Mesenchymal stem cell (in vitro differentiated cells and primary cell): ENCODE measurements at regions not wholly inside any gene's neighbourhood (a gene's known extent, or its start where the extent isn't known, plus 50 kb on each side); places are given as distances from the start of the nearest gene placed in this dataset.

Experiments used
- DNase-seq: peaks from one replicate; pipeline ENCODE4 v3.0.0-alpha.2; 2013
- H2AFZ ChIP-seq: one replicate; pipeline ENCODE4 v1.6.1; 2013; ENCODE audit warnings: low read depth, mild to moderate bottlenecking, control low read depth, inconsistent platforms, low read length, moderate library complexity
- H2AK5ac ChIP-seq: 2 replicates; pipeline ENCODE4 v1.6.1; 2013; ENCODE audit warnings: low read length, moderate library complexity, mild to moderate bottlenecking, inconsistent platforms; ENCODE audit not compliant: severe bottlenecking
- H2BK120ac ChIP-seq: one replicate; pipeline ENCODE4 v1.6.1; 2013; ENCODE audit warnings: low read depth, mild to moderate bottlenecking, inconsistent platforms, low read length, moderate library complexity
- H2BK12ac ChIP-seq, 2 experiments: one replicate each; pipeline ENCODE4 v1.6.1; 2013; ENCODE audit warnings: inconsistent platforms in 2 of 2, low read length in 2 of 2, mild to moderate bottlenecking in 2 of 2, moderate library complexity in 2 of 2, control low read depth in 1 of 2
- H2BK15ac ChIP-seq: one replicate; pipeline ENCODE4 v1.6.1; 2013; ENCODE audit warnings: mild to moderate bottlenecking, low read depth, inconsistent platforms; ENCODE audit not compliant: poor library complexity, severe bottlenecking
- H2BK5ac ChIP-seq: 2 replicates; pipeline ENCODE4 v1.6.1; 2013; ENCODE audit warnings: low read depth, mild to moderate bottlenecking, low read length, control low read depth, inconsistent platforms; ENCODE audit not compliant: poor library complexity, severe bottlenecking
- H3K14ac ChIP-seq, 2 experiments: one replicate each; pipeline ENCODE4 v1.6.1; 2013; ENCODE audit warnings: inconsistent platforms in 2 of 2, low read length in 2 of 2, control low read depth in 1 of 2, mild to moderate bottlenecking in 1 of 2, moderate library complexity in 1 of 2
- H3K18ac ChIP-seq, 2 experiments: one replicate each; pipeline ENCODE4 v1.6.1; 2013; ENCODE audit warnings: inconsistent platforms in 2 of 2, low read length in 2 of 2, control low read depth in 1 of 2, low read depth in 1 of 2, mild to moderate bottlenecking in 1 of 2
- H3K23ac ChIP-seq, 2 experiments: one replicate each; pipeline ENCODE4 v1.6.1; 2013; ENCODE audit warnings: inconsistent platforms in 2 of 2, low read length in 2 of 2, mild to moderate bottlenecking in 2 of 2, moderate library complexity in 2 of 2, control low read depth in 1 of 2
- H3K27ac ChIP-seq: 2 replicates; pipeline ENCODE4 v1.5.1; 2013; ENCODE audit warnings: mild to moderate bottlenecking, moderate library complexity, low read length, control low read depth, inconsistent platforms; ENCODE audit not compliant: poor library complexity, severe bottlenecking
- H3K27me3 ChIP-seq, 2 experiments: 2 replicates each; pipeline versions ENCODE4 v1.6.1 to v1.7.0; 2013; ENCODE audit warnings: low read length in 2 of 2, mild to moderate bottlenecking in 2 of 2, moderate library complexity in 2 of 2, control low read depth in 1 of 2, inconsistent platforms in 1 of 2; ENCODE audit not compliant: control insufficient read depth in 1 of 2, insufficient read depth in 1 of 2
- H3K36me3 ChIP-seq, 2 experiments: 2 replicates each; pipeline versions ENCODE4 v1.6.1 to v1.7.0; 2013; ENCODE audit warnings: low read length in 2 of 2, control low read depth in 1 of 2, inconsistent platforms in 1 of 2, low read depth in 1 of 2, mild to moderate bottlenecking in 1 of 2; ENCODE audit not compliant: insufficient read depth in 2 of 2, control insufficient read depth in 1 of 2
- H3K4ac ChIP-seq, 2 experiments: one replicate each; pipeline ENCODE4 v1.6.1; 2013; ENCODE audit warnings: inconsistent platforms in 2 of 2, low read length in 2 of 2, mild to moderate bottlenecking in 2 of 2, moderate library complexity in 2 of 2, control low read depth in 1 of 2, low read depth in 1 of 2
- H3K4me1 ChIP-seq: 2 replicates; pipeline ENCODE4 v1.6.1; 2013; ENCODE audit warnings: low read depth, low read length, control low read depth; ENCODE audit not compliant: control insufficient read depth, insufficient read depth
- H3K4me2 ChIP-seq: 2 replicates; pipeline ENCODE4 v1.6.1; 2013; ENCODE audit warnings: low read length, mild to moderate bottlenecking, inconsistent platforms; ENCODE audit not compliant: poor library complexity, severe bottlenecking
- H3K4me3 ChIP-seq, 2 experiments: 2 replicates each; pipeline versions ENCODE4 v1.5.1 to v1.7.0; 2013; ENCODE audit warnings: low read length in 2 of 2, mild to moderate bottlenecking in 2 of 2, control low read depth in 1 of 2, low read depth in 1 of 2; ENCODE audit not compliant: insufficient read depth in 1 of 2
- H3K79me1 ChIP-seq: replicated peaks from 2 replicates; pipeline ENCODE4 v1.6.1; 2013; ENCODE audit warnings: mild to moderate bottlenecking, control low read depth, low read length, inconsistent platforms; ENCODE audit not compliant: poor library complexity, severe bottlenecking
- H3K9ac ChIP-seq: 2 replicates; pipeline ENCODE4 v1.7.0; 2013; ENCODE audit warnings: mild to moderate bottlenecking, low read length, moderate library complexity
- H3K9me3 ChIP-seq: 2 replicates; pipeline ENCODE4 v1.7.0; 2013; ENCODE audit warnings: mild to moderate bottlenecking, low read length; ENCODE audit not compliant: control insufficient read depth
- H4K8ac ChIP-seq: one replicate; pipeline ENCODE4 v1.6.1; 2013; ENCODE audit warnings: inconsistent platforms, mild to moderate bottlenecking, low read length, moderate library complexity
- H4K91ac ChIP-seq: one replicate; pipeline ENCODE4 v1.6.1; 2013; ENCODE audit warnings: mild to moderate bottlenecking, low read length, inconsistent platforms
- WGBS: methylation state at CpG from one replicate; pipeline ENCODE4 v1.1.7; 2013; ENCODE audit warnings: mixed read lengths; 5-methylcytosine and 5-hydroxymethylcytosine counted together

GRCh38 chr2:230593765-230594164 is 118.9 kb upstream of the CAB39 start:
- H2BK15ac ChIP-seq: no peak overlapping the region
- DNase-seq: no peak
- no peak overlapping the region for H2AFZ ChIP-seq
- WGBS: 85% methylated on average over 9 of the region's 9 CpGs
- no peak overlapping the region for H2BK120ac ChIP-seq
- H3K4me3 ChIP-seq: no peak overlapping the region
- no peak overlapping the region for H3K4me2 ChIP-seq
- H4K8ac ChIP-seq: no peak overlapping the region
- H2BK5ac ChIP-seq: no peak overlapping the region
- no peaks in the 10 kb centered on the region for H3K4me1 ChIP-seq
- no peak overlapping the region for H3K4ac ChIP-seq
- no peak overlapping the region for H2BK12ac ChIP-seq
- H3K27ac ChIP-seq: no peak overlapping the region
- no peak overlapping the region for H4K91ac ChIP-seq
- H3K18ac ChIP-seq: no peak overlapping the region
- no peak overlapping the region for H3K14ac ChIP-seq
- no peaks in the 10 kb centered on the region for H3K79me1 ChIP-seq
- no peak overlapping the region for H2AK5ac ChIP-seq
- no peak overlapping the region for H3K23ac ChIP-seq
- H3K36me3 ChIP-seq: no peaks in the 10 kb centered on the region
- H3K27me3 ChIP-seq: peaks cover 0 to 8% of the 10 kb centered on the region in 2 experiments
- no peaks in the 10 kb centered on the region for H3K9me3 ChIP-seq
- no peak overlapping the region for H3K9ac ChIP-seq

DNA sequence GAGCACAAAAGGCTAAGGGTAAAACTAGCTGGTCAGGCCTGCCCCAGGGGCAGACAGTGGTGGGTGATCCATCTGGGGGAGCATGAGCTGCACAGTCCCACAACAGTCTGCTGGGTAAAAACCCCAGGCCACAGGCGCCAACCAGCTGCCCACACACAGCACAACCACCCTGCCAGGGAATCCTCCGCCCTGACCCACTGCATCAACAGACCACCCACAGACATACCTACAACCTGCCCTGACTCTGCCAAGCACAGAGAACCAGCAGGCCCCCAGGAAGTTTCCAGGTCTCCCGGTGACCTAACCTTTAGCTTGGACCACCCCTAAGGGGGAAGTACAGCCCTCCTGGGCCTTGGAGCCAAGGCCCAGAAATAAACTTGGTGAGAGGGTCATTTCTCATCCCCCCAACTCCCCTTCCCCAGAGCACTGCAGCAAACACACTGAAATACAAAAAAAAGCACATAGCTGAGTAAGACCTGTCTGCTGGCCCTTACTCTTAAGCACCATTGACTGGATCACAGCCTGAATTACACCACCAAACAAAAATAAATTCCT is 118.3 kb upstream of the CAB39 start:
- H3K4me2 ChIP-seq: no peak overlapping the region
- no peak overlapping the region for H2AK5ac ChIP-seq
- no peak overlapping the region for H3K14ac ChIP-seq
- no peak overlapping the region for H4K8ac ChIP-seq
- no peaks in the 10 kb centered on the region for H3K79me1 ChIP-seq
- H2BK120ac ChIP-seq: no peak overlapping the region
- H3K4ac ChIP-seq: no peak overlapping the region
- no peaks in the 10 kb centered on the region for H3K9me3 ChIP-seq
- H2BK12ac ChIP-seq: no peak overlapping the region
- no peak overlapping the region for H3K18ac ChIP-seq
- no peak for DNase-seq
- no peak overlapping the region for H3K9ac ChIP-seq
- no peak overlapping the region for H2BK5ac ChIP-seq
- H3K4me3 ChIP-seq: no peak overlapping the region
- H3K4me1 ChIP-seq: no peaks in the 10 kb centered on the region
- H3K23ac ChIP-seq: no peak overlapping the region
- WGBS: 80% methylated on average over 3 of the region's 3 CpGs
- H3K27ac ChIP-seq: no peak overlapping the region
- no peak overlapping the region for H2AFZ ChIP-seq
- no peak overlapping the region for H4K91ac ChIP-seq
- no peak overlapping the region for H2BK15ac ChIP-seq
- no peaks in the 10 kb centered on the region for H3K36me3 ChIP-seq
- H3K27me3 ChIP-seq: peaks cover 0 to 8% of the 10 kb centered on the region in 2 experiments

GRCh38 chr2:230599853-230600252 is 112.8 kb upstream of the CAB39 start:
- Histone ChIP-seq H2AFZ (no peak overlapping the region), H3K27ac (no peak overlapping the region), H3K9ac (no peak overlapping the region), H3K18ac (no peak overlapping the region), H2BK15ac (no peak overlapping the region), H2AK5ac (no peak overlapping the region), H3K4ac (no peak overlapping the region), H3K9me3 (no peaks in the 10 kb centered on the region), H4K91ac (no peak overlapping the region), H3K79me1 (no peaks in the 10 kb centered on the region), H3K14ac (no peak overlapping the region), H3K4me3 (no peak overlapping the region), H2BK12ac (no peak overlapping the region), H3K36me3 (no peaks in the 10 kb centered on the region), H3K4me1 (no peaks in the 10 kb centered on the region), H3K4me2 (no peak overlapping the region), H2BK120ac (no peak overlapping the region), H2BK5ac (no peak overlapping the region), H4K8ac (no peak overlapping the region), H3K23ac (no peak overlapping the region), H3K27me3 (peaks cover 0 to 9% of the 10 kb centered on the region in 2 experiments)
- no peak for DNase-seq
- WGBS: no CpG with 5 or more reads among the region's 2 CpGs

DNA sequence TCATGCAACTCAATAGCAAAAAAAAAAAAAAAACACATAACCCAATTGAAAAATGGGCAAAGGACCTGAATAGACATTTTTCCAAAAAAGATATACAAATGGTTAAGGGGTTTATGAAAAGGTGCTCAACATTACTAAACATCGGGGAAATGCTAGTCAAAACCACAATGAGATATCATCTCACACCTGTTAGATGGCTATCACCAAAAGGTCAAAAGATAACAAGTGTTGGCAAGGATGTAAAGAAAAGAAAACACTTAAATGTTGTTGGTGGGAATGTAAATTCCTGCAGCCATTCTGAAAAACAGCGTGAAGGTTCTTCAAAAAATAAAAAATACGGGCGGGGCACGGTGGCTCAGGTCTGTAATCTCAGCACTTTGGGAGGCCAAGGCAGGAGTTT is 112.4 kb upstream of the CAB39 start:
- 89% methylated on average over 4 of the region's 5 CpGs for WGBS

More for the DNA sequence above, 112.4 kb upstream of the CAB39 start:
- Histone ChIP-seq H2BK12ac (no peak overlapping the region), H3K14ac (no peak overlapping the region), H3K4me3 (no peak overlapping the region), H2BK5ac (no peak overlapping the region), H2AK5ac (no peak overlapping the region), H3K4ac (no peak overlapping the region), H3K9ac (no peak overlapping the region), H3K36me3 (no peaks in the 10 kb centered on the region), H2BK120ac (no peak overlapping the region), H3K4me2 (no peak overlapping the region), H3K4me1 (no peaks in the 10 kb centered on the region), H3K79me1 (no peaks in the 10 kb centered on the region), H3K27ac (no peak overlapping the region), H3K18ac (no peak overlapping the region), H4K91ac (no peak overlapping the region), H3K9me3 (no peaks in the 10 kb centered on the region), H2BK15ac (no peak overlapping the region), H4K8ac (no peak overlapping the region), H2AFZ (no peak overlapping the region), H3K23ac (no peak overlapping the region), H3K27me3 (peaks cover 0 to 9% of the 10 kb centered on the region in 2 experiments)
- DNase-seq: no peak
